Common myeloid progenitor, CD34-positive (primary cell): ENCODE measurements at regions not wholly inside any gene's neighbourhood (a gene's known extent, or its start where the extent isn't known, plus 50 kb on each side); places are given as distances from the start of the nearest gene placed in this dataset.

Experiments
- CTCF ChIA-PET: fragments of 350-600 bp; sonication (Branson Sonifier 250); formaldehyde crosslinking; loops from one replicate; lab custom pipeline; 2021; ENCODE audit warnings: antibody characterized with exemption; lab: Charles Lee
- POLR2A ChIA-PET: fragments of 350-600 bp; sonication (Branson Sonifier 250); formaldehyde crosslinking; loops from one replicate; lab custom pipeline; 2021; ENCODE audit warnings: antibody characterized with exemption; lab: Charles Lee
- DNase-seq, 3 donors: peaks; one replicate each; pipeline versions ENCODE4 v3.0.0 to v3.0.0-alpha.2; 2013
- H3K27ac ChIP-seq, 2 experiments: 1 replicate in 1 of 2; 2 replicates in 1 of 2; pipeline ENCODE4 v1.7.0; 2013; ENCODE audit warnings: inconsistent platforms in 2 of 2, low read length in 2 of 2, mild to moderate bottlenecking in 2 of 2, low read depth in 1 of 2, moderate library complexity in 1 of 2; ENCODE audit not compliant: severe bottlenecking in 2 of 2, insufficient read depth in 1 of 2, poor library complexity in 1 of 2
- H3K27me3 ChIP-seq, 5 experiments: replicated peaks in 2 of 5; 1 replicate in 3 of 5; 2 replicates in 2 of 5; pipeline versions ENCODE4 v1.6.1 to v1.7.0; 2013; ENCODE audit warnings: low read length in 4 of 5, mild to moderate bottlenecking in 2 of 5, moderate library complexity in 2 of 5, inconsistent platforms in 1 of 5; ENCODE audit not compliant: insufficient read depth in 5 of 5, control insufficient read depth in 4 of 5
- H3K36me3 ChIP-seq, 4 experiments: 1 replicate in 2 of 4; 2 replicates in 2 of 4; pipeline versions ENCODE4 v1.6.1 to v1.7.0; 2013; ENCODE audit warnings: low read length in 3 of 4, control low read depth in 1 of 4, mild to moderate bottlenecking in 1 of 4; ENCODE audit not compliant: control insufficient read depth in 4 of 4, insufficient read depth in 4 of 4
- H3K4me1 ChIP-seq, 4 experiments: 1 replicate in 3 of 4; 2 replicates in 1 of 4; pipeline versions ENCODE4 v1.6.1 to v1.7.1; 2013; ENCODE audit warnings: low read length in 3 of 4, mild to moderate bottlenecking in 3 of 4, control low read depth in 1 of 4, inconsistent platforms in 1 of 4, moderate library complexity in 1 of 4; ENCODE audit not compliant: control insufficient read depth in 4 of 4, insufficient read depth in 4 of 4; ENCODE audit errors: control extremely low read depth in 1 of 4
- H3K4me3 ChIP-seq, 7 experiments: 1 replicate in 4 of 7; 2 replicates in 3 of 7; pipeline versions ENCODE4 v1.5.1 to v1.7.0; 2013; ENCODE audit warnings: mild to moderate bottlenecking in 7 of 7, low read length in 6 of 7, moderate library complexity in 6 of 7, inconsistent platforms in 2 of 7, low read depth in 2 of 7, control low read depth in 1 of 7; ENCODE audit not compliant: insufficient read depth in 4 of 7, control insufficient read depth in 1 of 7; ENCODE audit errors: extremely low read depth in 1 of 7
- H3K9me3 ChIP-seq, 5 experiments: 1 replicate in 4 of 5; 2 replicates in 1 of 5; pipeline versions ENCODE4 v1.6.1 to v1.7.1; 2013; ENCODE audit warnings: low read length in 4 of 5, mild to moderate bottlenecking in 2 of 5, inconsistent platforms in 1 of 5, low read depth in 1 of 5, moderate library complexity in 1 of 5; ENCODE audit not compliant: control insufficient read depth in 4 of 5, insufficient read depth in 2 of 5; ENCODE audit errors: control extremely low read depth in 1 of 5
- WGBS: methylation state at CpG from one replicate; pipeline ENCODE4 v1.1.5; 2013; ENCODE audit not compliant: insufficient coverage; 5-methylcytosine and 5-hydroxymethylcytosine counted together

- H3K36me3 ChIP-seq: no peaks in the 10 kb centered on the region
- no peak for DNase-seq
- ChIA-PET POLR2A (no interaction called here), CTCF (interaction anchor here (0.6 to 3.0 kb wide), 15 partner anchors 8 to 638 kb away, joined by 3 to 15 read pairs (median 4); no protein-coding TSS in a partner anchor)
- H3K4me3 ChIP-seq: no peak overlapping the region
- no peak overlapping the region for H3K27ac ChIP-seq
- H3K27me3 ChIP-seq: peaks cover 2 to 41% (median 14%) of the 10 kb centered on the region in 5 experiments
- H3K9me3 ChIP-seq: no peaks in the 10 kb centered on the region
- WGBS: 77% methylated on average over 3 of the region's 5 CpGs
- H3K4me1 ChIP-seq: peaks cover 0 to 13% (median 4%) of the 10 kb centered on the region in 4 experiments
Observed at GRCh38 chr4:26082565-26082964, 168.5 kb downstream of the SMIM20 start.

GRCh38 chr4:26083987-26084386, 170.0 kb downstream of the SMIM20 start:
- CTCF ChIA-PET: interaction anchor here (0.9 to 3.0 kb wide), 5 partner anchors 22 to 246 kb away, joined by 3 to 15 read pairs (median 6); no protein-coding TSS in a partner anchor
- no peak for DNase-seq
- Histone ChIP-seq H3K36me3 (no peaks in the 10 kb centered on the region), H3K4me1 (peaks cover 0 to 26% (median 11%) of the 10 kb centered on the region in 4 experiments), H3K27ac (no peak overlapping the region), H3K4me3 (no peak overlapping the region), H3K9me3 (no peaks in the 10 kb centered on the region), H3K27me3 (peaks cover 2 to 38% (median 14%) of the 10 kb centered on the region in 5 experiments)
- POLR2A ChIA-PET: no interaction called here
- WGBS: 91% methylated on average over 3 of the region's 4 CpGs

GRCh38 chr4:26084414-26084813, 170.4 kb downstream of the SMIM20 start:
- peaks cover 2 to 38% (median 11%) of the 10 kb centered on the region in 5 experiments for H3K27me3 ChIP-seq
- DNase-seq: no peak
- H3K36me3 ChIP-seq: no peaks in the 10 kb centered on the region
- POLR2A ChIA-PET: no interaction called here
- H3K4me1 ChIP-seq: peaks cover 0 to 28% (median 12%) of the 10 kb centered on the region in 4 experiments
- CTCF ChIA-PET: interaction anchor here (0.9 to 3.0 kb wide), 4 partner anchors 22 to 128 kb away, joined by 3 to 15 read pairs (median 4); no protein-coding TSS in a partner anchor
- no peak overlapping the region for H3K27ac ChIP-seq
- H3K4me3 ChIP-seq: no peak overlapping the region
- H3K9me3 ChIP-seq: no peaks in the 10 kb centered on the region
- WGBS: 87% methylated on average over 3 of the region's 4 CpGs

GRCh38 chr4:26085551-26085950, 171.5 kb downstream of the SMIM20 start:
- H3K36me3 ChIP-seq: no peaks in the 10 kb centered on the region
- ChIA-PET POLR2A (no interaction called here), CTCF (interaction anchor here (1.3 kb wide), 1 partner anchor 19 kb away, joined by 4 read pairs; no protein-coding TSS in a partner anchor)
- H3K27me3 ChIP-seq: peaks cover 2 to 38% (median 11%) of the 10 kb centered on the region in 5 experiments
- DNase-seq: no peak
- H3K27ac ChIP-seq: no peak overlapping the region
- WGBS: 100% methylated on average over 3 of the region's 3 CpGs
- H3K9me3 ChIP-seq: peaks cover 0 to 2% (median 2%) of the 10 kb centered on the region in 5 experiments
- H3K4me3 ChIP-seq: no peak overlapping the region
- peaks cover 0 to 28% (median 12%) of the 10 kb centered on the region in 4 experiments for H3K4me1 ChIP-seq

- DNase-seq: no peak
- WGBS: over 99% methylated on average over 8 of the region's 10 CpGs
- peaks cover 2 to 8% (median 4%) of the 10 kb centered on the region in 5 experiments for H3K9me3 ChIP-seq
- no peak overlapping the region for H3K4me3 ChIP-seq
- POLR2A ChIA-PET: no interaction called here
- peaks cover 2 to 29% (median 11%) of the 10 kb centered on the region in 5 experiments for H3K27me3 ChIP-seq
- H3K4me1 ChIP-seq: peaks cover 0 to 20% (median 10%) of the 10 kb centered on the region in 4 experiments
- CTCF ChIA-PET: interaction anchor here (1.8 kb wide), 1 partner anchor 10 kb away, joined by 9 read pairs; no protein-coding TSS in a partner anchor
- no peak overlapping the region for H3K27ac ChIP-seq
- H3K36me3 ChIP-seq: no peaks in the 10 kb centered on the region
Observed at GRCh38 chr4:26086621-26087441, 172.8 kb downstream of the SMIM20 start.

- Histone ChIP-seq H3K4me3 (peak overlapping the region in 1 of 7 experiments; percentile 24), H3K27ac (no peak overlapping the region), H3K36me3 (no peaks in the 10 kb centered on the region), H3K27me3 (peaks cover 0 to 19% (median 4%) of the 10 kb centered on the region in 5 experiments), H3K9me3 (peaks cover 2 to 8% (median 4%) of the 10 kb centered on the region in 5 experiments), H3K4me1 (peaks cover 0 to 15% (median 8%) of the 10 kb centered on the region in 4 experiments)
- ChIA-PET CTCF (interaction anchor here (0.9 to 1.5 kb wide), 5 partner anchors 11 to 235 kb away, joined by 3 to 8 read pairs (median 3); no protein-coding TSS in a partner anchor), POLR2A (no interaction called here)
- DNase-seq: peak; percentile 37 to 83 (median 80)
- 0% methylated on average over 1 of the region's 4 CpGs for WGBS
Observed at GRCh38 chr4:26088433-26088928, 174.5 kb downstream of the SMIM20 start.
